ENCODE measurements at regions not wholly inside any gene's neighbourhood (a gene's known extent, or its start where the extent isn't known, plus 50 kb on each side); places are given as distances from the start of the nearest gene placed in this dataset.

DNA sequence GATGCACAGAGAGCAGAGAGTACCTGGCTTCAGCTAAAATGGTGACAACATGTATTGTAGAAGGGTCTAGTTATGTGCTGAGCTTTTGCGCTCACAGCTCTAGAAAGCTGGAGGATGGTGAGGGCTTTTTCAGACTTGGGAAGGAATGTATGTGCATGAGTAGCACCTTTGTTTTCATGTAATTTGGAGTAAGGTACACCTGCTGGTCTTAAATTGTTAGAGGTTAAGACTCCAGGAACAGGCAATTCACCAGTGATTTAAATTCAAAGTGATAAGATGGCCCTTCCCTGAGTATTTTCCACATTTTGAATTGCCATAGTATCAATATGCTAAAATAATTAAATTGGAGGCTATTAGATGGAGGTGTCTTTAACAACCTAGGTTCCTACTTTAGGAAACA lies 436.4 kb upstream of the GOLIM4 start:
- H3K4me2 ChIP-seq, result no peak overlapping the region
- H3K9me2 ChIP-seq, result no peaks in the 10 kb centered on the region
- 88% methylated on average over 1 of the region's 1 CpG for WGBS (ENCODE audit: low lambda C conversion rate)
- no peak overlapping the region for H2AFZ ChIP-seq (ENCODE audit: low read depth)
- TF ChIP-seq GATA2 (CRISPR knock-in tag; IDR thresholded peaks at IDR 0.05) (no peak), TAF1 (IDR thresholded peaks at IDR 0.05; ENCODE audit: borderline replicate concordance, low read depth, low read length) (no peak), POLR2AphosphoS5 (IDR thresholded peaks at IDR 0.05; ENCODE audit: low read depth, low read length) (no peak), SMC3 (IDR thresholded peaks at IDR 0.05; ENCODE audit: low read depth, low read length) (no peak), PBX3 (IDR thresholded peaks at IDR 0.05) (no peak), ELF1 (IDR thresholded peaks at IDR 0.05) (no peak), REST (IDR thresholded peaks at IDR 0.05; ENCODE audit: low read depth, low read length) (no peak), SIN3A (IDR thresholded peaks at IDR 0.05; ENCODE audit: borderline replicate concordance, low read depth, low read length) (no peak)
- no peaks in the 10 kb centered on the region for H3K79me2 ChIP-seq (ENCODE audit: insufficient read depth)
- H3K9ac ChIP-seq, result no peak overlapping the region
- no peaks in the 10 kb centered on the region for H3K36me3 ChIP-seq (replicated peaks in 1 of 2; ENCODE audit: control insufficient read depth in 1 of 2, insufficient read depth in 2 of 2, low read length in 1 of 2)
- H3F3A ChIP-seq (replicated peaks; ENCODE audit: insufficient read depth), result no peaks in the 10 kb centered on the region
- ChIA-PET CTCF (no interaction called here), POLR2A (no interaction called here)
- H3K9me3 ChIP-seq, result no peaks in the 10 kb centered on the region
- H3K27ac ChIP-seq (ENCODE audit: low read depth in 2 of 2, low read length in 1 of 2), result no peak overlapping the region
- H3K4me1 ChIP-seq (ENCODE audit: control insufficient read depth in 1 of 2, insufficient read depth in 2 of 2, low read depth in 1 of 2, low read length in 1 of 2), result no peaks in the 10 kb centered on the region
- no peak for DNase-seq
- H4K20me1 ChIP-seq (ENCODE audit: insufficient read depth), result no peaks in the 10 kb centered on the region
- H3K27me3 ChIP-seq (ENCODE audit: insufficient read depth), result no peaks in the 10 kb centered on the region
- no peak overlapping the region for H3K4me3 ChIP-seq (ENCODE audit: low read depth in 2 of 2, low read length in 1 of 2)

GRCh38 chr3:168531116-168531515 lies 435.4 kb upstream of the GOLIM4 start:
- CTCF ChIA-PET, result interaction anchor here (1.0 kb wide), 1 partner anchor 20 kb away, joined by 3 read pairs; no protein-coding TSS in a partner anchor
- no peak for DNase-seq
- no peak overlapping the region for H3K27ac ChIP-seq (ENCODE audit: low read depth in 2 of 2, low read length in 1 of 2)
- H3K9ac ChIP-seq, result no peak overlapping the region
- H3K79me2 ChIP-seq (ENCODE audit: insufficient read depth), result no peaks in the 10 kb centered on the region
- H3K27me3 ChIP-seq (ENCODE audit: insufficient read depth), result no peaks in the 10 kb centered on the region
- 71% methylated on average over 4 of the region's 4 CpGs for WGBS (ENCODE audit: low lambda C conversion rate)
- TF ChIP-seq FOSL2 (IDR thresholded peaks at IDR 0.05; ENCODE audit: borderline replicate concordance, low read depth) (no peak), POLR2AphosphoS5 (IDR thresholded peaks at IDR 0.05; ENCODE audit: low read depth, low read length) (no peak), SMC3 (IDR thresholded peaks at IDR 0.05; ENCODE audit: low read depth, low read length) (no peak), RAD21 (IDR thresholded peaks at IDR 0.05; ENCODE audit: low read length) (no peak), ELF1 (IDR thresholded peaks at IDR 0.05) (no peak)
- H3K4me3 ChIP-seq (ENCODE audit: low read depth in 2 of 2, low read length in 1 of 2), result no peak overlapping the region
- H3K4me2 ChIP-seq, result no peak overlapping the region
- no peaks in the 10 kb centered on the region for H3K36me3 ChIP-seq (replicated peaks in 1 of 2; ENCODE audit: control insufficient read depth in 1 of 2, insufficient read depth in 2 of 2, low read length in 1 of 2)
- no peaks in the 10 kb centered on the region for H4K20me1 ChIP-seq (ENCODE audit: insufficient read depth)
- no peaks in the 10 kb centered on the region for H3K9me2 ChIP-seq
- H3K4me1 ChIP-seq (ENCODE audit: control insufficient read depth in 1 of 2, insufficient read depth in 2 of 2, low read depth in 1 of 2, low read length in 1 of 2), result no peaks in the 10 kb centered on the region
- POLR2A ChIA-PET, result no interaction called here
- no peak overlapping the region for H2AFZ ChIP-seq (ENCODE audit: low read depth)
- H3F3A ChIP-seq (replicated peaks; ENCODE audit: insufficient read depth), result no peaks in the 10 kb centered on the region
- no peaks in the 10 kb centered on the region for H3K9me3 ChIP-seq

All from SK-N-SH (cell line).